Left ventricle myocardium inferior (tissue), 1 donor: ENCODE measurements at regions not wholly inside any gene's neighbourhood (a gene's known extent, or its start where the extent isn't known, plus 50 kb on each side); places are given as distances from the start of the nearest gene placed in this dataset.

Experiments
- DNase-seq: peaks from one replicate; pipeline ENCODE4 v3.0.0-alpha.2; 2020
- H3K27ac ChIP-seq: fragments of 200-600 bp; replicated peaks from 2 replicates; pipeline ENCODE4 v1.8.0; 2021
- H3K27me3 ChIP-seq: fragments of 200-600 bp; 2 replicates; pipeline ENCODE4 v1.8.0; 2021; ENCODE audit warnings: low read depth
- H3K36me3 ChIP-seq: fragments of 200-600 bp; 2 replicates; pipeline ENCODE4 v1.8.0; 2021
- H3K4me1 ChIP-seq: fragments of 200-600 bp; 2 replicates; pipeline ENCODE4 v1.8.0; 2021
- H3K4me3 ChIP-seq: fragments of 200-600 bp; 2 replicates; pipeline ENCODE4 v1.8.0; 2021; ENCODE audit warnings: mild to moderate bottlenecking, moderate library complexity
- H3K9me3 ChIP-seq: fragments of 200-600 bp; replicated peaks from 2 replicates; pipeline ENCODE4 v1.8.0; 2021
- intact Hi-C: fragments of 100-400 bp; cut with micrococcal nuclease; formaldehyde crosslinking; loops from one replicate; pipeline ENCODE4 v1.11.0; 2022
- TF ChIP-seq, protein P1 (sequence below): fragments of 200-600 bp; IDR thresholded peaks from 2 replicates; pipeline ENCODE4 v1.8.0; 2021; ENCODE audit warnings: antibody characterized with exemption, mild to moderate bottlenecking, borderline replicate concordance
- donor health status: DM: no; HTN: yes; CAD: no; lungs with severe emphysema.

DNA sequence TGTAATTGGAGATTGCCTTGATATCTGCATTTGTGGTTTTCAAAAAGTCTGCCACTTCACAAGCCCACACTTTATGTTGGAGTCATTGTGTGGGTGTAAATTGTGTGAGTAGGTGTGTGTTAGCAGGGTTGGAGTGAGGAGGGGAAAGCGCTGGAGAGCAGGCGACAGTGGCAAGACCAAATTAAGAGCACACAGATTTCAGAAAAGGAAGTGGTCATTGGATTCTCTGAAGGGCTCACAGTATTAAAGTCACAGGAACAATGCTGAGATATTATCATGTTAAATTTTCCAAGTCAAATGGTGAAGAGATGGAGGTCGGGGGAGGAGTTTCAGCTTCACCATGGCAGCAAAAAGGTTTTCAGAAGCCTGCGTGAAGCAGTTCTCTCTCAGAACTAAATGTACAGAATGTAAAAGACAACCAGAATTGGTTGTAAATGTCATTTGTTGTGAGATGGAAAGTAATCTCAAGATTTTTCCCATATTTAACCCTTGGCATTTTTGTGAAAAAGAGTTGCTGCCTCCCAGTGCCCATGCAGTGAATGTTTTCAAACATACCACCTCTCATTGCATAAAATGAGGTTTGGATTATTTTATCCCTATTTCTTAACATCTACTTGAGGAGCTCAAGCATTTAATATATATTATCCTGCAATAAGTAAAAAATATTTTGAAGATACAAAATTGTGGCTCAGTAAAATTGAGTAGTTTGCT lies 265.9 kb downstream of the ZNF674 start:
- no peak for DNase-seq
- no peaks in the 10 kb centered on the region for H3K27me3 ChIP-seq
- no peak overlapping the region for H3K4me3 ChIP-seq
- no peaks in the 10 kb centered on the region for H3K4me1 ChIP-seq
- TF ChIP-seq, protein P1, sequence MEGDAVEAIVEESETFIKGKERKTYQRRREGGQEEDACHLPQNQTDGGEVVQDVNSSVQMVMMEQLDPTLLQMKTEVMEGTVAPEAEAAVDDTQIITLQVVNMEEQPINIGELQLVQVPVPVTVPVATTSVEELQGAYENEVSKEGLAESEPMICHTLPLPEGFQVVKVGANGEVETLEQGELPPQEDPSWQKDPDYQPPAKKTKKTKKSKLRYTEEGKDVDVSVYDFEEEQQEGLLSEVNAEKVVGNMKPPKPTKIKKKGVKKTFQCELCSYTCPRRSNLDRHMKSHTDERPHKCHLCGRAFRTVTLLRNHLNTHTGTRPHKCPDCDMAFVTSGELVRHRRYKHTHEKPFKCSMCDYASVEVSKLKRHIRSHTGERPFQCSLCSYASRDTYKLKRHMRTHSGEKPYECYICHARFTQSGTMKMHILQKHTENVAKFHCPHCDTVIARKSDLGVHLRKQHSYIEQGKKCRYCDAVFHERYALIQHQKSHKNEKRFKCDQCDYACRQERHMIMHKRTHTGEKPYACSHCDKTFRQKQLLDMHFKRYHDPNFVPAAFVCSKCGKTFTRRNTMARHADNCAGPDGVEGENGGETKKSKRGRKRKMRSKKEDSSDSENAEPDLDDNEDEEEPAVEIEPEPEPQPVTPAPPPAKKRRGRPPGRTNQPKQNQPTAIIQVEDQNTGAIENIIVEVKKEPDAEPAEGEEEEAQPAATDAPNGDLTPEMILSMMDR = no peak
- no peaks in the 10 kb centered on the region for H3K36me3 ChIP-seq
- no peak overlapping the region for H3K27ac ChIP-seq
- H3K9me3 ChIP-seq = no peaks in the 10 kb centered on the region
- intact Hi-C loops = no loop called here

DNA sequence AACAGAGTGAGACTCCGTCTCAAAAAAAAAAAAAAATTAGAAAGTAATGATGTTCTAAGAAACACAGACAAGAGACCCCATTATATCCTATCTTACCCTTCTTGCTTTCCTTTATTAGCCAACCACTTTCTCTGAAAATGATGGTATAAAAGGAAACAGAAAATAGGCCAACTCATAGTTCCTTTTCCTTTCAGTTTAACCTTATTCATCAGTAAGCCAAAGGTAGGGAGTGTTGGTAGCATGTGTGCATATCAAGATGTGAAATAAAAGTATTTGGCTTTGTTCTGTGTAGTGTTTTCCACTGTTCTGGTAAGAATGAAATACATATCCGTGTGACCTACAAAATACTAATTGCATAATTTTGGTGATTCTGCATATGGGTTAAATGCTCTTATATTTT lies 266.6 kb downstream of the ZNF674 start:
- TF ChIP-seq, protein P1 = no peak
- Histone ChIP-seq H3K27me3 (no peaks in the 10 kb centered on the region), H3K27ac (no peak overlapping the region), H3K9me3 (no peaks in the 10 kb centered on the region), H3K36me3 (no peaks in the 10 kb centered on the region), H3K4me3 (no peak overlapping the region), H3K4me1 (no peaks in the 10 kb centered on the region)
- intact Hi-C loops = no loop called here
- DNase-seq = no peak

- no peak for DNase-seq
- TF ChIP-seq, protein P1 = no peak
- H3K9me3 ChIP-seq = no peaks in the 10 kb centered on the region
- no peaks in the 10 kb centered on the region for H3K4me1 ChIP-seq
- H3K27ac ChIP-seq = no peak overlapping the region
- no peak overlapping the region for H3K4me3 ChIP-seq
- no peaks in the 10 kb centered on the region for H3K27me3 ChIP-seq
- intact Hi-C loops = no loop called here
- H3K36me3 ChIP-seq = no peaks in the 10 kb centered on the region
Observed at GRCh38 chrX:46268412-46268811, 276.8 kb downstream of the ZNF674 start.

GRCh38 chrX:46263494-46263893 lies 281.7 kb downstream of the ZNF674 start:
- intact Hi-C loops = no loop called here
- Histone ChIP-seq H3K36me3 (no peaks in the 10 kb centered on the region), H3K4me3 (no peak overlapping the region), H3K9me3 (no peaks in the 10 kb centered on the region), H3K4me1 (no peaks in the 10 kb centered on the region), H3K27ac (no peak overlapping the region), H3K27me3 (no peaks in the 10 kb centered on the region)
- TF ChIP-seq, protein P1 = no peak
- no peak for DNase-seq

- no peak for DNase-seq
- TF ChIP-seq, protein P1 = no peak
- no peaks in the 10 kb centered on the region for H3K36me3 ChIP-seq
- H3K4me3 ChIP-seq = no peak overlapping the region
- H3K27me3 ChIP-seq = no peaks in the 10 kb centered on the region
- H3K9me3 ChIP-seq = no peaks in the 10 kb centered on the region
- intact Hi-C loops = no loop called here
- H3K27ac ChIP-seq = no peak overlapping the region
- H3K4me1 ChIP-seq = no peaks in the 10 kb centered on the region
Observed at GRCh38 chrX:46262304-46262703, 282.9 kb downstream of the ZNF674 start.
